HK-2 (cell line): ENCODE measurements at regions not wholly inside any gene's neighbourhood (a gene's known extent, or its start where the extent isn't known, plus 50 kb on each side); places are given as distances from the start of the nearest gene placed in this dataset.
A peak's percentile ranks its signal among the peaks of the same experiment; 100 is the strongest.

Experiments
- DNase-seq: peaks from one replicate; pipeline ENCODE4 v3.0.0-alpha.2; 2018; ENCODE audit not compliant: unreplicated experiment

GRCh38 chr12:127254420-127254955 is 1012.5 kb upstream of the TMEM132C start:
- no peak for DNase-seq

DNA sequence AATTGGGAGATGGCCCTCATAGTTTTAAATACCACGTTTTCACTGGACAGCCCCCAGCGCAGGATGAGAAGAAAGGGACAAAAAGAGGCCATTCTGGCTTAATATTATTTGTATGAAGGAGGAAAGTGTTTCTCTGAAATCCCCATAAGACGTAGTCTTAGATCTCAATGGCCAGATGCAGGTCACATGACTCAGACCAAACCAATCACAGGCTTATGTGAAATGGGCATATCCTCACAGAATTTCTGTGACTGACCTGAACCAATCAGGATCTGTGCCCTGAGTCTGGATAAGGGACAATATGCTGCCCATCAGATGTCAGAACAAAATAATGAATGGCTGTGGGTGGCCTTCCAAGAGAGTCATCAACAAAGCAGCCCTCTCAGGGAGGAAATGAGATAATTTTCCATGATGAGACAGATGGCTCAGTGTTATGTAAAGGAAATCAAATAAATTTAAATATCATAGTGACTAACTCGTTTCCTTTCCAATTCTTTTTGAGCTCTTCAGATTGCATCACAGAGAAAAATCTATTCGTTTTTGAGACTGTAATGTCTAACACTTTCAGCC is 1009.5 kb upstream of the TMEM132C start:
- no peak for DNase-seq

GRCh38 chr12:127260531-127260930 is 1006.4 kb upstream of the TMEM132C start:
- no peak for DNase-seq

DNA sequence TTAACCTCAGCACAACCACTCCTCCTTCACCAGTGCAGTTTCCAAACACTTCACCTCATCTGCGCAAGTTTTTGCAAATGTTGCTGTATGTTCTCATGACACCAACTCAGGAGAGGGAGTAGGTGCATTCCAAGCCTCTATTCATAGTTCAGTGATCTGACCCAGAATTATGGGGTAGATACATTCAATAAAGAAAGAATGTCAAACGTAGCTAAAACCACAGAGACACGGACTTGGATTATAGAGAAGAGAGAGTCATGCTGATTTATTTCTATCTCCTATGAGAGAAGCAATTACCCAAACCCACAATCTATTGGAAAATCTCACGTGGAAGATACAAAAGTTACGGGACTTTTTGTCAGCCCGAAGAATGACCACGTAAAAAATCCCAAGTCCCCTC is 1006.0 kb upstream of the TMEM132C start:
- no peak for DNase-seq

GRCh38 chr12:127262615-127263014 is 1004.4 kb upstream of the TMEM132C start:
- DNase-seq: no peak

GRCh38 chr12:127263621-127264020 is 1003.3 kb upstream of the TMEM132C start:
- DNase-seq: no peak

DNA sequence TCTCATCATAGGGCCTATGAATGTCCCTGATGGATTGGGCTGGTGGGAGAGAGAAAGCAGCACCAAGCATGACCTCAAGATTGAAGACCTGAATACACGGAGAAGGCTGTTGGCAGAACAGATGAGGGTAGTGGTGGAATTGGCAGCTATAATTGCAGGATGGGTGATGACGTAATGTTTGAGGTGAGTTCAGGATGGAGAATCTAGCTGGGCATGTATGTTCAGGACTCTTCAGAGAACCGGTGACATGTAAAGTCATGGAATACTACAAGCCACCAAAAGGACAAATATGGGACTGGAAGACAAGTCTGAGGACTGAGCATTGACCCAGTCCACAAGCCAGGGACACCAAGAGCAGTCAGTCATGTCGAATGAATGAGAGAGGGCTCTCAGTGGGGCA is 999.8 kb upstream of the TMEM132C start:
- DNase-seq: no peak

DNA sequence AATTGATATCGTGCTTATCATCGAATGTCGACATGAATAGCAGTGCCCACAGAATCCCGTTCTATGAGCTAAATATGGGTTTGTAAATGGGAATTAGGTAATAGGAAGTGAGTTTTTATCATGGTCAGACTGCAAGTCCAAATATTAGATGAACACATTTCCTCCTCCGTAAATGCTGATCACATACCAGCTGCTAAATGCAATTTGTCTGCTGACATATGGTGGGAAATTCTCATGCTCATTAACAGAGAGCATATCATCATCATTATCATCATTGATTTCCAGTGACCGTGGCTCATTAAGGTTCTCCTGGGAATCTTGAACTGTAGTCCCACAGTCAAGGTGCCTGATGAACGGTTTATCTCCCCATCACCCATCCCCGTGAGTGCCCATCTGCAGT is 998.8 kb upstream of the TMEM132C start:
- no peak for DNase-seq

DNA sequence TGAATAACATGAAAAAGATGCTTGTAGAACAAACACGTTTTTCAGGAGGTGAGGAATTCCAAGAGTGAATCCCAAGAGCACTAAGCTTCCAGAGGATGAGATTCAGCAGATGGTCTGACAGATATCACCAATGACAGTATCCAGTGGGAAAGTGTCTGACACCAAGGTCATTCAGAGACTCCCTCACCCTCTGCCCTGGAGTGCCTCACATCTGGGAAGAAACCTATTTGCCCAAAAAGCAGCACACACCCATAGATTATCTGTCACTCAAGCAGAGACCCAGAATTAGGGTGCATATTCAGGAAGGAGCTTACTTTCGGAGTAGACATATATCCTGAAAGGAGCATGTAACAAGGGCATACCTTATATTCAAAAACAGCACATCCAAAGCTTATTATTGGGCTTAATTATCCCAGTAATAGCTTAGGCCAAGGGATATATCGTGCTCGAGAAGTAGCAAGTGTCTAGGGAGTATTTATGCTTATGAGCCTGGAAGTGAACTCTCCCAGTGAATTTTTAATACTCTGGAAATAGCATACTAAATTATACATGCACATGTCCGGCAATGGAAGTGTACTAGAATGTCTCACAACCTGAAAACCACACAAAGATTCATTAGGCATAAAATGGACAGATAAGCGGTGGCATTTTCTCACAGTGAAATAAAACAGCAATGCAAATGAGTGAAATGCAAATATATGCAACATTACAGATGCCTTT is 998.1 kb upstream of the TMEM132C start:
- DNase-seq: no peak

DNA sequence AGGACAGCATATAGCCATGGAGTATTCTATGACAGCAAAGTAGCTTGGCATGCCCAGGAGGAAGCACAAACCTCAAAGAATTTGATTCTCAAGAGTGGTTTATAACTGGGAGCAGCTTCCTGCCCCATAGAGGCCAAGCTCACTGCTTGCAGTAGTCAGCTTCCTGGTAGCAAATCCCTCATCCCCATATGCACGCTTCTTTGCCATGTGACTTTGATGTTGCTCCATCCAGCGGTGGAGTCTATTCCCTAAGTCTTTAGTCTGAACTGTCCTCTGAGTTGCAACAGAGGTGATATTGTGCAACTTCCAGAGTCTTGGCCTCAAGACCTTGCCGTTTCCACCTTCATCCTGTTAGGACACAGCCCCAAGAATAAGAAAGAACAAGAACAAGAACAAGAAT is 996.8 kb upstream of the TMEM132C start:
- peak; percentile 34 for DNase-seq

- no peak for DNase-seq
These were observed 995.2 kb upstream of the TMEM132C start for GRCh38 chr12:127271776-127272175.

- peak; percentile 85 for DNase-seq
These were observed 994.1 kb upstream of the TMEM132C start for GRCh38 chr12:127272864-127273263.

DNA sequence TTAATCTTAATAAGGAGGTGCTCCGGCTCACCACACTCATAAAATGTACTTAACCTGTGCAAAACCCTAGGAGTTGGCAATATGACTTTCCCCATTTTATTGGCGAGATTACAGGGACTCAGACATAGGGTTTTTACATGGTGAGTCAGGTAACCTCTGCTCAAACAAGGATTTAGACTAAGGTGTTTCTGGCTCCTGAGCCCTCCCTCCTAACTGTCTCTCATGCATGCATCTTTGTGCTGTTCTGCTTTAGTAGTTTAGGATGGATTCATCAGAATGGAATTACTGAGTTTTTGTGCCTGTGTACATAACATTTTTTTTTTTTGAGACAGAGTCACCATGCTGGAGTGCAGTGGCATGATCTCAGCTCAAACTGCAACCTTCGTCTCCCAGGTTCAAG is 993.3 kb upstream of the TMEM132C start:
- DNase-seq: peak; percentile 48

DNA sequence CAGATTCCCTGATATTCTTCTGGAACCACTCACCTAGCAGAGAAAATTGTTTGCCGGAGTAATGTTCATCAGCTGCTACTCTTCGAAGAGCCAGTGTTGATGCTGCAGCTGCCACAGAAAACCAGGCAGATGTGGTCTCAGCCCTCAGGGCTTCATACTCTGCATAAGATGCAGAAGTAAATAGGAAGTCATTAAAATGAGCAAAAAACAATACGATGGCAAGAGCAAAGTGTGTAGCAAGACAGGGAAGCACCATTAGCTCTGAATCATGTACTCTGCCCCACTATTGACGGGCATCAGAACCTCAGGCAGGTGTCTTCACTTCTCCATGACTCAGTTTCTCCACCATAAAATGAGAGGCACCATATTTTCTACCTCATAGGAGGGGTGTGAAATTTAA is 991.6 kb upstream of the TMEM132C start:
- no peak for DNase-seq

DNA sequence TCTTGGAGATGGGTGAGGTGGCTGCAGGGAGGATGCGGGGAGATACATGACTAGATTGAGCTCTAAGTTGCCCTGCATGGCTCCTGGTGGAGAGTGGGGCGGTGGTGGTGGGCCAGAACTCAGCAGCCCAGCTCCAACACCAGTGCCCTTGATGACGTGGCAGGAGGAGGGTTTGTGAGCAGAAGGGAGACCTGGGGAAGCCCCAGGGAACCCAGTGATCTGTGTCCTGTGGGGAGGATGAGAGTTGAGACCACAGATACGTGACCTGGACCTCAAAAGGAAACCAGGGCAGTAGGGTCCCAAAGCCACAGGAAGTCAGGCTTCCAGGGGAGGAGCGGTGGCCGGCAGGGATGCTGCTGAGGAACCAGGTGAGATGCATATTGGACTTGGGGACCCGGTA is 989.1 kb upstream of the TMEM132C start:
- DNase-seq: peak; percentile 74

- DNase-seq: no peak
These were observed 988.6 kb upstream of the TMEM132C start for GRCh38 chr12:127278351-127278750.

GRCh38 chr12:127280393-127281275 is 986.3 kb upstream of the TMEM132C start:
- no peak for DNase-seq

- no peak for DNase-seq
These were observed 984.0 kb upstream of the TMEM132C start for GRCh38 chr12:127282786-127283565.

DNA sequence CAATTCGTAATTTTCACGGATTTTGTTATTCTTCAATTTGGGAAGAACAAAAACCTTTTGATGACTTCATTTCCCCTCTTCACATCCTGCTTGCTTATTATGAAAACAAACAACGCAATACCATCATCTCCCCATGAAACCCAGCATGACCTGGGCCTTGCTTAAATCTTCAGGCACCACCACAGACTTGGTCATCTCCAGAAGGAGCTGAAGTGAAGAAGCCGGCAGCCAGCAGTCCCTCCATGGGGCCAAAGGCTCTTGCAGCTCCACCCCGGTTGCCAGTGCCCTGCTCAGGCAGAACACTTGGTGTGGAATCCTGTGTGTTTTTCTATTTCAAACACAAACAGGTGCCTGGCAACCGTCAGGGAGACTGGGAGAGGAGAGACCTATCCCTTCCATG is 982.9 kb upstream of the TMEM132C start:
- DNase-seq: no peak

DNA sequence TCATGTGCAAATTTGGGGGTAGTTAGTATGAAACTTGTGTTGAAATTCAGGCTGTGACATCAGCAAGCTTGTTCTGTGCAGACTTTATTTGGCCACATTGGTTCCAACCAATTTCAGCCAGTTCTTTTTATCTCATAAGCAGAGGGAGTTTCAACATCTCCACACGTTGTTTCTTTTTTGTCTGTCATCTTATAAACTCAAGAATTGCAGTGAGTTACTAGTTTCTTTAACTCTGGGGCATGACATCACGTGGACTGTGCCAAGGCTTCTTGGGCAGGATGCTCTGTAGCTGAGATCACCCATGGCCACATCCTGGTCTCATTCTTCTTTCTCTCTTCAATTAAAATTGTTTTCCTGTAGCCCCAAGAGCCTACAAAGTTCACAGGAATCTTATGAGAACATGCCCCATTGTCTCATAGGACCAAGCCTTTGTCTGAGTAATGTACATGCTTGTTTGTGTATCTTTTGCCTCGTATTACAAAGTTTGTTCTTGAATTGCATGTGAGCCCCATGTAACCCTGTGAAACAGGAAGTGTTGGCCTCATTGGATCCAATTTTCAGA is 982.0 kb upstream of the TMEM132C start:
- peak; percentile 39 for DNase-seq

- DNase-seq: no peak
These were observed 980.7 kb upstream of the TMEM132C start for GRCh38 chr12:127286281-127286680.
